GM19468 (cell line): ENCODE measurements at regions not wholly inside any gene's neighbourhood (a gene's known extent, or its start where the extent isn't known, plus 50 kb on each side); places are given as distances from the start of the nearest gene placed in this dataset.
A peak's percentile ranks its signal among the peaks of the same experiment; 100 is the strongest.

Experiments
- ATAC-seq: cut with Tn5 transposase; IDR thresholded peaks from one replicate; pipeline ENCODE4 v1.9.1; 2021; ENCODE audit warnings: mild to moderate bottlenecking, moderate library complexity, moderate number of reproducible peaks; ENCODE audit not compliant: unreplicated experiment; ENCODE audit errors: extremely low read depth

GRCh38 chr10:56782503-56782902 lies 421.4 kb upstream of the ZWINT start:
- ATAC-seq: no peak

- ATAC-seq: no peak
Observed at GRCh38 chr10:56771343-56771742, 410.3 kb upstream of the ZWINT start.

- no peak for ATAC-seq
Observed at GRCh38 chr10:56763090-56763489, 402.0 kb upstream of the ZWINT start.

GRCh38 chr10:56745490-56745889 lies 384.4 kb upstream of the ZWINT start:
- no peak for ATAC-seq

- ATAC-seq: no peak
Observed at GRCh38 chr10:56728349-56728748, 367.3 kb upstream of the ZWINT start.

GRCh38 chr10:56722912-56723311 lies 361.9 kb upstream of the ZWINT start:
- ATAC-seq: no peak

- ATAC-seq: no peak
Observed at GRCh38 chr10:56715262-56715661, 354.2 kb upstream of the ZWINT start.

- ATAC-seq: no peak
Observed at GRCh38 chr10:56698506-56698905, 337.4 kb upstream of the ZWINT start.

GRCh38 chr10:56679578-56679977 lies 318.5 kb upstream of the ZWINT start:
- no peak for ATAC-seq

GRCh38 chr10:56662765-56663447 lies 301.8 kb upstream of the ZWINT start:
- peak; percentile 88 for ATAC-seq

GRCh38 chr10:56653289-56653688 lies 292.2 kb upstream of the ZWINT start:
- no peak for ATAC-seq

- ATAC-seq: no peak
Observed at GRCh38 chr10:56646329-56647111, 285.5 kb upstream of the ZWINT start.

GRCh38 chr10:56633876-56634452 lies 272.9 kb upstream of the ZWINT start:
- peak; percentile 98 for ATAC-seq

GRCh38 chr10:56632537-56632936 lies 271.5 kb upstream of the ZWINT start:
- ATAC-seq: no peak

GRCh38 chr10:56624082-56624481 lies 263.0 kb upstream of the ZWINT start:
- ATAC-seq: peak; percentile 32

- ATAC-seq: peak; percentile 11
Observed at GRCh38 chr10:56623064-56623463, 262.0 kb upstream of the ZWINT start.

- peak; percentile 45 for ATAC-seq
Observed at GRCh38 chr10:56622335-56622973, 261.4 kb upstream of the ZWINT start.

GRCh38 chr10:56606202-56606601 lies 245.1 kb upstream of the ZWINT start:
- no peak for ATAC-seq

- ATAC-seq: no peak
Observed at GRCh38 chr10:56605051-56605450, 244.0 kb upstream of the ZWINT start.

- ATAC-seq: no peak
Observed at GRCh38 chr10:56604624-56605023, 243.6 kb upstream of the ZWINT start.

GRCh38 chr10:56599201-56599600 lies 238.1 kb upstream of the ZWINT start:
- no peak for ATAC-seq
